Stimulated activated CD4-positive, alpha-beta T cell treated with anti-CD3 and anti-CD28 coated beads, Interleukin-1b, Interleukin-23, amount 100 ng/mL, for 1 hour (primary cell): ENCODE measurements at regions not wholly inside any gene's neighbourhood (a gene's known extent, or its start where the extent isn't known, plus 50 kb on each side); places are given as distances from the start of the nearest gene placed in this dataset.

Experiments used
- DNase-seq, 2 donors: peaks; one replicate each; pipeline ENCODE4 v3.0.0-alpha.2; 2020; ENCODE audit warnings: low read depth in 2 of 2

- no peak for DNase-seq
These were observed 116.2 kb downstream of the FOXD2 start for GRCh38 chr1:47554082-47554481.

GRCh38 chr1:47554901-47555300 lies 117.1 kb downstream of the FOXD2 start:
- no peak for DNase-seq

GRCh38 chr1:47555306-47555705 lies 117.5 kb downstream of the FOXD2 start:
- no peak for DNase-seq

- no peak for DNase-seq
These were observed 118.2 kb downstream of the FOXD2 start for GRCh38 chr1:47555841-47556560.

GRCh38 chr1:47557066-47557465 lies 119.2 kb downstream of the FOXD2 start:
- DNase-seq = no peak

- DNase-seq = no peak
These were observed 121.1 kb downstream of the FOXD2 start for GRCh38 chr1:47558601-47559593.

GRCh38 chr1:47559944-47560695 lies 122.3 kb downstream of the FOXD2 start:
- DNase-seq = no peak

GRCh38 chr1:47561523-47562007 lies 123.7 kb downstream of the FOXD2 start:
- DNase-seq = no peak

GRCh38 chr1:47562147-47562546 lies 124.3 kb downstream of the FOXD2 start:
- no peak for DNase-seq

- DNase-seq = no peak
These were observed 125.0 kb downstream of the FOXD2 start for GRCh38 chr1:47562799-47563198.

GRCh38 chr1:47563201-47563600 lies 125.4 kb downstream of the FOXD2 start:
- no peak for DNase-seq

GRCh38 chr1:47564570-47564969 lies 126.7 kb downstream of the FOXD2 start:
- DNase-seq = no peak

GRCh38 chr1:47565092-47565491 lies 127.2 kb downstream of the FOXD2 start:
- DNase-seq = no peak

- DNase-seq = no peak
These were observed 127.8 kb downstream of the FOXD2 start for GRCh38 chr1:47565676-47566075.

GRCh38 chr1:47568763-47569162 lies 130.9 kb downstream of the FOXD2 start:
- DNase-seq = no peak

- DNase-seq = no peak
These were observed 131.4 kb downstream of the FOXD2 start for GRCh38 chr1:47569261-47569660.

- DNase-seq = no peak
These were observed 132.0 kb downstream of the FOXD2 start for GRCh38 chr1:47569681-47570470.

- no peak for DNase-seq
These were observed 133.3 kb downstream of the FOXD2 start for GRCh38 chr1:47571161-47571560.

- DNase-seq = no peak
These were observed 134.1 kb downstream of the FOXD2 start for GRCh38 chr1:47571952-47572351.

GRCh38 chr1:47572731-47573430 lies 135.0 kb downstream of the FOXD2 start:
- DNase-seq = no peak
